OCI-LY3 (cell line): ENCODE measurements at regions not wholly inside any gene's neighbourhood (a gene's known extent, or its start where the extent isn't known, plus 50 kb on each side); places are given as distances from the start of the nearest gene placed in this dataset.

Source experiments
- H2AFZ ChIP-seq: fragments of 200-600, 300-600 bp; shearing (Covaris generic); 2 replicates; pipeline ENCODE4 v1.6.0; 2014; ENCODE audit warnings: antibody characterized with exemption, low read depth, low read length
- H3K27ac ChIP-seq: fragments of 200-600, 300-600 bp; sonication (generic); 2 replicates; pipeline ENCODE4 v1.5.1; 2014; ENCODE audit warnings: mild to moderate bottlenecking, low read length, moderate library complexity, mixed read lengths
- H3K27me3 ChIP-seq: fragments of 200-600, 300-600 bp; sonication (generic); 2 replicates; pipeline ENCODE4 v1.6.1; 2014; ENCODE audit warnings: low read depth, low read length, mixed read lengths
- H3K36me3 ChIP-seq: fragments of 200-600, 300-600 bp; sonication (generic); replicated peaks from 2 replicates; pipeline ENCODE3; 2014; ENCODE audit warnings: low read depth, low read length, mixed read lengths
- H3K4me1 ChIP-seq: fragments of 300-600, 200-600 bp; sonication (generic); 2 replicates; pipeline ENCODE4 v1.6.1; 2014; ENCODE audit warnings: low read length, mixed read lengths
- H3K4me2 ChIP-seq: fragments of 200-600, 300-600 bp; sonication (generic); 2 replicates; pipeline ENCODE4 v1.6.1; 2014; ENCODE audit warnings: low read length, mixed read lengths
- H3K4me3 ChIP-seq: fragments of 300-600, 200-600 bp; sonication (generic); 2 replicates; pipeline ENCODE4 v1.5.1; 2014; ENCODE audit warnings: antibody characterized with exemption, mild to moderate bottlenecking, low read length, moderate library complexity
- H3K79me2 ChIP-seq: fragments of 300-600, 200-600 bp; shearing (Covaris generic); 2 replicates; pipeline ENCODE4 v1.6.1; 2014; ENCODE audit warnings: mild to moderate bottlenecking, low read length, mixed read lengths
- H3K9ac ChIP-seq: fragments of 300-600, 200-600 bp; shearing (Covaris generic); 2 replicates; pipeline ENCODE4 v1.6.0; 2014; ENCODE audit warnings: mild to moderate bottlenecking, low read length, moderate library complexity
- H3K9me3 ChIP-seq: fragments of 200-600, 300-600 bp; shearing (Covaris generic); 2 replicates; pipeline ENCODE4 v1.6.1; 2014; ENCODE audit warnings: low read length, mixed read lengths; ENCODE audit not compliant: insufficient read depth
- H4K20me1 ChIP-seq: fragments of 200-600, 300-600 bp; sonication (generic); 2 replicates; pipeline ENCODE4 v1.6.1; 2016; ENCODE audit warnings: low read length, mixed read lengths; ENCODE audit not compliant: insufficient read depth
- EZH2phosphoT487 ChIP-seq: fragments of 200-600 bp; shearing (Covaris generic); IDR thresholded peaks from 2 replicates; pipeline ENCODE4 v1.6.1; 2018; ENCODE audit warnings: antibody characterized with exemption, mixed run types, low read depth
- TF ChIP-seq, protein P1 (sequence below): fragments of 200-600, 300-600 bp; sonication (generic); IDR thresholded peaks from 2 replicates; pipeline ENCODE4 v1.5.1; 2014; ENCODE audit warnings: antibody characterized with exemption, low read length, low read depth

DNA sequence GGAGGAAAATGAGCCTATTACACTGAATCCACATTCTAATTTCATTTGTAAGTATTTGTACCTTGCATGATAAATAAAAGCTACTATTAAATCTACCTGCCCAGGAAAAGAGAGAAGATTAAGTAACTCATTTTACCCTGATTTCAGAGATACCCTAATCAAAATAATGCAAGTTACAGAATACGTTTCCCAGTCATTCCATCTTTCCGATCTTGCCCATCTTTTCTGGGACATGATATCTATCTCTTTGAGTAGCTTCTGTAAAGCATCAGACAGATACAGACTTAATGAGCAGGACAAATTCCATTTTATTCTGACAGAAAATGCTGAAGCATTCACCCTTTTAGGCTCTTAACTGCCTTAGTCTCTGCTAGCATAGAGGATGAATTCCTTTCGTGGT, 56.6 kb downstream of the SPRY2 start:
- Histone ChIP-seq H3K36me3 (no peaks in the 10 kb centered on the region), H3K9ac (no peak overlapping the region), H3K79me2 (no peaks in the 10 kb centered on the region), H3K27me3 (no peaks in the 10 kb centered on the region), H2AFZ (no peak overlapping the region), H4K20me1 (no peaks in the 10 kb centered on the region), H3K9me3 (peaks cover 10% of the 10 kb centered on the region), H3K4me3 (no peak overlapping the region), H3K4me2 (no peak overlapping the region), H3K4me1 (no peaks in the 10 kb centered on the region), H3K27ac (no peak overlapping the region)
- TF ChIP-seq, protein P1, sequence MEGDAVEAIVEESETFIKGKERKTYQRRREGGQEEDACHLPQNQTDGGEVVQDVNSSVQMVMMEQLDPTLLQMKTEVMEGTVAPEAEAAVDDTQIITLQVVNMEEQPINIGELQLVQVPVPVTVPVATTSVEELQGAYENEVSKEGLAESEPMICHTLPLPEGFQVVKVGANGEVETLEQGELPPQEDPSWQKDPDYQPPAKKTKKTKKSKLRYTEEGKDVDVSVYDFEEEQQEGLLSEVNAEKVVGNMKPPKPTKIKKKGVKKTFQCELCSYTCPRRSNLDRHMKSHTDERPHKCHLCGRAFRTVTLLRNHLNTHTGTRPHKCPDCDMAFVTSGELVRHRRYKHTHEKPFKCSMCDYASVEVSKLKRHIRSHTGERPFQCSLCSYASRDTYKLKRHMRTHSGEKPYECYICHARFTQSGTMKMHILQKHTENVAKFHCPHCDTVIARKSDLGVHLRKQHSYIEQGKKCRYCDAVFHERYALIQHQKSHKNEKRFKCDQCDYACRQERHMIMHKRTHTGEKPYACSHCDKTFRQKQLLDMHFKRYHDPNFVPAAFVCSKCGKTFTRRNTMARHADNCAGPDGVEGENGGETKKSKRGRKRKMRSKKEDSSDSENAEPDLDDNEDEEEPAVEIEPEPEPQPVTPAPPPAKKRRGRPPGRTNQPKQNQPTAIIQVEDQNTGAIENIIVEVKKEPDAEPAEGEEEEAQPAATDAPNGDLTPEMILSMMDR = no peak
- no peak for TF ChIP-seq EZH2phosphoT487

DNA sequence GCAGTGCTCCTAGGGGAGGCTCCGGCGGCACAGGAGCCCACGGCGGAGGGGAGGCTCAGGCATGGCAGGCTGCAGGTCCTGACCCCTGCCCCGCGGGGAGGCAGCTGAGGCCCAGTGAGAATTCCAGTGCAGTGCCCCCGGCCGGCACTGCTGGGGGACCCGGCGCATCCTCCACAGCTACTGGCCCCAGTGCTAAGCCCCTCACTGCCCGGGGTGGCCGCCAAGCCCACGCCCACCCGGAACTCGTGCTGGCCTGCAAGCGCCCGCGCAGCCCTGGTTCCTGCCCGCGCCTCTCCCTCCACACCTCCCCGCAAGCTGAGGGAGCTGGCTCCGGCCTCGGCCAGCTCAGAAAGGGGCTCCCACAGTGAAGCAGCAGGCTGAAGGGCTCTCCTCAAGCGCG, 62.2 kb downstream of the SPRY2 start:
- TF ChIP-seq EZH2phosphoT487 = no peak
- TF ChIP-seq, protein P1 = no peak
- Histone ChIP-seq H2AFZ (no peak overlapping the region), H3K9ac (no peak overlapping the region), H3K36me3 (no peaks in the 10 kb centered on the region), H3K4me3 (no peak overlapping the region), H3K4me1 (peaks cover 5% of the 10 kb centered on the region; the same call in 1 of the 2 replicates), H3K79me2 (no peaks in the 10 kb centered on the region), H3K27ac (no peak overlapping the region), H3K27me3 (no peaks in the 10 kb centered on the region), H3K9me3 (no peaks in the 10 kb centered on the region), H3K4me2 (no peak overlapping the region), H4K20me1 (no peaks in the 10 kb centered on the region)

DNA sequence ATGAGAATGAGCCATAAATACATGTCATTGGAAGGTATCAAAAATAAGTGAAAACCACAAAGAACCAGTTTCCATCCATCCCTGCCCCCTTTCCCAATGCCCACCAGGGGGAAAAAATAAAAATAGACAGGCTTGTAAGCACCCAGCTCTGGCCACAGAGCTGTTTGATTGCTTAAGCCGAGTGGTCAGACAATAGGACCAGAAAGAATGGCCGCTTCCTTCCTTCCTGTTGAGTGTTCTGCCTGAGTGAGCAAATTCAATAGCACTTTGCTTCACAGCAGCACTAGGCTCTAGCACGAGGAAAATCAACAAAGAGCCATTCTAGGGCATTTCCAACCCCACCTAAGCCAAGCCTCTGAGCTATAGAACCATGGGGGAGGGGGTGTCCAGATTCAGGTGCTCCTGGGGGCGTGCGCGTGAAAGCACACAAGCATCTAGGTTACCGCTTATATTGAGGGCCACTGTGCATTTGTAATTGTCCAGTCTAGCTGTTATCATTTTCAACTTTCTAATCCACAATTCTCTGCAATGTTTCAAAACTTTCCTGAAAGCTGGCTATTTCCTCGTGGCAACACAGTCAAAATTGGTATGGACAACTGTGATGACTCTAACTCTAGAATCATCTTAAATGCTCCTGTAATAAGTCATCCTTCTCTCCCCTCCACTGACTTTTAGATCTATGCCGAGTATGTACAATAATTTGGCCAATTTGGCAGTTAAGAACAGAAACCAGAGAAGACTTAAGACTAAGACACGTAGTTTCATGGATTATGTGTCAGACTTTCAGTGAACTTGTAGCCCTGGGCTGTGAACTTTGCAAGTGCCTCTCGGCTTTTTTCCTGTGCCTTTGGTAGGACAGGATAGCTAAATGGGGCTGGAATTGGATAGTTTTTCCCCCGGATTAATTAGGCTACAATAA, 64.3 kb downstream of the SPRY2 start:
- Histone ChIP-seq H3K4me3 (no peak overlapping the region), H3K4me2 (peak overlapping the region; percentile 16; the same call in 1 of the 2 replicates), H3K4me1 (peaks cover 5% of the 10 kb centered on the region; the same call in 1 of the 2 replicates), H3K9ac (no peak overlapping the region), H3K27ac (no peak overlapping the region), H3K36me3 (no peaks in the 10 kb centered on the region), H3K79me2 (no peaks in the 10 kb centered on the region), H4K20me1 (no peaks in the 10 kb centered on the region), H3K27me3 (no peaks in the 10 kb centered on the region), H2AFZ (peak overlapping the region; percentile 55), H3K9me3 (0 out of 2 replicates have a peak, but pooled peaks cover under 1% of the 10 kb centered on the region)
- TF ChIP-seq EZH2phosphoT487 = no peak
- TF ChIP-seq, protein P1 = no peak

DNA sequence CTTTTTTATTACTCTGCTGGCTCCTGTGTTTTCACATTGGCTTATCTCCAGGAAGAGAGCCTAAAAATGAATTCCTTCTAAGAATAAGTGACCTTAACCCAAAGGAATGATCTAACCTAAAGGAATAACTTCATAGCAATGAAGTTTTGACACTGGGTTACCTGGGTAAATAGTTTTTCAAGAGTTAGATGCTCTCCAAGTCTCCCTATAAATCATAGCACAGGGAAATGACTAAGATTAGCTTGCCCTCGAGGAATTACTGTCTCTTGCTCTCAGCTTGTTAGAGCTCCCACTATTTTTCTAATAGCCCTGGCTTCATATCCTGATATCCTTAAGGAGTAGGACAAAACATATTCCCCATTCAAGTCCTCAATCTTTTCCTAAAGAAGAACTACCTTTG, 66.3 kb downstream of the SPRY2 start:
- H3K36me3 ChIP-seq = peaks cover 3% of the 10 kb centered on the region
- no peak overlapping the region for H2AFZ ChIP-seq
- no peak overlapping the region for H3K4me2 ChIP-seq
- peaks cover 5% of the 10 kb centered on the region; the same call in 1 of the 2 replicates for H3K4me1 ChIP-seq
- H3K4me3 ChIP-seq = no peak overlapping the region
- no peaks in the 10 kb centered on the region for H3K27me3 ChIP-seq
- H3K79me2 ChIP-seq = no peaks in the 10 kb centered on the region
- H3K27ac ChIP-seq = no peak overlapping the region
- H4K20me1 ChIP-seq = no peaks in the 10 kb centered on the region
- TF ChIP-seq EZH2phosphoT487 = no peak
- TF ChIP-seq, protein P1 = no peak
- H3K9me3 ChIP-seq = peaks cover 7% of the 10 kb centered on the region; the same call in 1 of the 2 replicates
- no peak overlapping the region for H3K9ac ChIP-seq
